ENCODE measurements at regions not wholly inside any gene's neighbourhood (a gene's known extent, or its start where the extent isn't known, plus 50 kb on each side); places are given as distances from the start of the nearest gene placed in this dataset.

DNA sequence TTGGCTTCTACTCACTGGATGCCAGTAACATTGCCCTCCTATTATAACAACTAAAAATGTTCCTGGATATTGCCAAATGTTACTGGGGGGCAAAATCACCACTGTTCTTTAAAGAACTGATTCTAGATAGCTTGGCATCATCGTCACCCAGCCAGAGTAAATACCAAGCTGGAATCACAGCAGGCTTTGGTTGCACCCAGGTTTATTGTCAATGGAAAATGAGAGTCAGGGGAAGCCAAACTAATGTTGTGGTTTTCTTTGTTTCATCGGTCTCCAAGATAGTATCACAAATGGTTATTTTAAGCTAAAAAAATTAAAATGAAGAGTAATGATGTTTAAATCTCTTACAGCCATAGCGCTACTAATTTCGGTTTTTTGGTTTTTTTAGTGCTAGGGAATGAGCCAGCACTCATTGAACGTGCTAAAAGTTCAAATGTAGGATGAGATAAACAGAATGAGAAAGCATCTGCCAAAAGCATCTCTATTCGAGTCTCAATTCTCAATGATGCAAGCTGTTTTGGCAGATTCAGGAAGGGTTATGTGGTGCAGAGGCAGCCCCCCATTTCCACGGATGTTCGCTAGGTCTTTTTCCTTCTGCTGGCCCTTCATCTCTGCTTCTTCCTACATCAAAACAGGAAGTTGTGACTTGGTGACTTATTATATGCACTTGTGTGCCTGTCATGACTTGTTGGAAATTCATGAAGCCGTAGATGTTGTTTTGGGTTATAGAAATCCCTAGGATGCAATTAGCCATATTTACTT, 558.0 kb downstream of the EBF1 start:
- ChIA-PET CTCF (ENCODE audit: low intra/inter-chr PET ratio, low total read pairs) (no interaction called here), POLR2A (no interaction called here)
- H3K27me3 ChIP-seq (ENCODE audit: control insufficient read depth in 1 of 2, insufficient read depth in 2 of 2, low read length in 2 of 2), result no peaks in the 10 kb centered on the region
- WGBS (ENCODE audit: low lambda C conversion rate), result 53% methylated on average over 9 of the region's 9 CpGs
- H2AFZ ChIP-seq (ENCODE audit: low read length), result no peak overlapping the region
- no peak overlapping the region for H3K4me2 ChIP-seq (ENCODE audit: low read depth, low read length)
- no peak for DNase-seq (ENCODE audit: low spot score)
- no peaks in the 10 kb centered on the region for H3K79me2 ChIP-seq (ENCODE audit: insufficient read depth, low read length)
- TF ChIP-seq, protein P1, sequence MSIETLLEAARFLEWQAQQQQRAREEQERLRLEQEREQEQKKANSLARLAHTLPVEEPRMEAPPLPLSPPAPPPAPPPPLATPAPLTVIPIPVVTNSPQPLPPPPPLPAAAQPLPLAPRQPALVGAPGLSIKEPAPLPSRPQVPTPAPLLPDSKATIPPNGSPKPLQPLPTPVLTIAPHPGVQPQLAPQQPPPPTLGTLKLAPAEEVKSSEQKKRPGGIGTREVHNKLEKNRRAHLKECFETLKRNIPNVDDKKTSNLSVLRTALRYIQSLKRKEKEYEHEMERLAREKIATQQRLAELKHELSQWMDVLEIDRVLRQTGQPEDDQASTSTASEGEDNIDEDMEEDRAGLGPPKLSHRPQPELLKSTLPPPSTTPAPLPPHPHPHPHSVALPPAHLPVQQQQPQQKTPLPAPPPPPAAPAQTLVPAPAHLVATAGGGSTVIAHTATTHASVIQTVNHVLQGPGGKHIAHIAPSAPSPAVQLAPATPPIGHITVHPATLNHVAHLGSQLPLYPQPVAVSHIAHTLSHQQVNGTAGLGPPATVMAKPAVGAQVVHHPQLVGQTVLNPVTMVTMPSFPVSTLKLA (IDR thresholded peaks at IDR 0.05), result no peak
- TF ChIP-seq, protein P2, sequence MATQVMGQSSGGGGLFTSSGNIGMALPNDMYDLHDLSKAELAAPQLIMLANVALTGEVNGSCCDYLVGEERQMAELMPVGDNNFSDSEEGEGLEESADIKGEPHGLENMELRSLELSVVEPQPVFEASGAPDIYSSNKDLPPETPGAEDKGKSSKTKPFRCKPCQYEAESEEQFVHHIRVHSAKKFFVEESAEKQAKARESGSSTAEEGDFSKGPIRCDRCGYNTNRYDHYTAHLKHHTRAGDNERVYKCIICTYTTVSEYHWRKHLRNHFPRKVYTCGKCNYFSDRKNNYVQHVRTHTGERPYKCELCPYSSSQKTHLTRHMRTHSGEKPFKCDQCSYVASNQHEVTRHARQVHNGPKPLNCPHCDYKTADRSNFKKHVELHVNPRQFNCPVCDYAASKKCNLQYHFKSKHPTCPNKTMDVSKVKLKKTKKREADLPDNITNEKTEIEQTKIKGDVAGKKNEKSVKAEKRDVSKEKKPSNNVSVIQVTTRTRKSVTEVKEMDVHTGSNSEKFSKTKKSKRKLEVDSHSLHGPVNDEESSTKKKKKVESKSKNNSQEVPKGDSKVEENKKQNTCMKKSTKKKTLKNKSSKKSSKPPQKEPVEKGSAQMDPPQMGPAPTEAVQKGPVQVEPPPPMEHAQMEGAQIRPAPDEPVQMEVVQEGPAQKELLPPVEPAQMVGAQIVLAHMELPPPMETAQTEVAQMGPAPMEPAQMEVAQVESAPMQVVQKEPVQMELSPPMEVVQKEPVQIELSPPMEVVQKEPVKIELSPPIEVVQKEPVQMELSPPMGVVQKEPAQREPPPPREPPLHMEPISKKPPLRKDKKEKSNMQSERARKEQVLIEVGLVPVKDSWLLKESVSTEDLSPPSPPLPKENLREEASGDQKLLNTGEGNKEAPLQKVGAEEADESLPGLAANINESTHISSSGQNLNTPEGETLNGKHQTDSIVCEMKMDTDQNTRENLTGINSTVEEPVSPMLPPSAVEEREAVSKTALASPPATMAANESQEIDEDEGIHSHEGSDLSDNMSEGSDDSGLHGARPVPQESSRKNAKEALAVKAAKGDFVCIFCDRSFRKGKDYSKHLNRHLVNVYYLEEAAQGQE (IDR thresholded peaks at IDR 0.05; ENCODE audit: borderline replicate concordance in 1 of 2, low read depth in 1 of 2, low read length in 2 of 2), result no peak
- TF ChIP-seq NCOA1 (CRISPR knock-in tag; IDR thresholded peaks at IDR 0.05) (no peak), ZNF614 (CRISPR knock-in tag; IDR thresholded peaks at IDR 0.05; ENCODE audit: borderline replicate concordance) (no peak), ZNF780A (CRISPR knock-in tag; IDR thresholded peaks at IDR 0.05) (no peak), ZNF264 (CRISPR knock-in tag; IDR thresholded peaks at IDR 0.05) (no peak), ZNF589 (CRISPR knock-in tag; conservative IDR thresholded peaks at IDR 0.05) (no peak), ZNF12 (CRISPR knock-in tag; IDR thresholded peaks at IDR 0.05) (no peak), PHF5A (CRISPR knock-in tag; IDR thresholded peaks at IDR 0.05; ENCODE audit: low read depth, unreplicated experiment) (no peak), SMYD3 (CRISPR knock-in tag; IDR thresholded peaks at IDR 0.05) (no peak), ZNF720 (CRISPR knock-in tag; IDR thresholded peaks at IDR 0.05) (no peak)
- TF ChIP-seq, protein P3, sequence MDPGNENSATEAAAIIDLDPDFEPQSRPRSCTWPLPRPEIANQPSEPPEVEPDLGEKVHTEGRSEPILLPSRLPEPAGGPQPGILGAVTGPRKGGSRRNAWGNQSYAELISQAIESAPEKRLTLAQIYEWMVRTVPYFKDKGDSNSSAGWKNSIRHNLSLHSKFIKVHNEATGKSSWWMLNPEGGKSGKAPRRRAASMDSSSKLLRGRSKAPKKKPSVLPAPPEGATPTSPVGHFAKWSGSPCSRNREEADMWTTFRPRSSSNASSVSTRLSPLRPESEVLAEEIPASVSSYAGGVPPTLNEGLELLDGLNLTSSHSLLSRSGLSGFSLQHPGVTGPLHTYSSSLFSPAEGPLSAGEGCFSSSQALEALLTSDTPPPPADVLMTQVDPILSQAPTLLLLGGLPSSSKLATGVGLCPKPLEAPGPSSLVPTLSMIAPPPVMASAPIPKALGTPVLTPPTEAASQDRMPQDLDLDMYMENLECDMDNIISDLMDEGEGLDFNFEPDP (CRISPR knock-in tag; conservative IDR thresholded peaks at IDR 0.05), result no peak
- ATAC-seq, result no peak
- H4K20me1 ChIP-seq (ENCODE audit: insufficient read depth, low read length), result no peaks in the 10 kb centered on the region
- BruUV-seq (replicated peaks), result no TSS peak
- no peak for FAIRE-seq
- no peak overlapping the region for H3K4me3 ChIP-seq (replicated peaks in 1 of 3; ENCODE audit: insufficient read depth in 1 of 3, low read depth in 2 of 3, low read length in 3 of 3)
- H3K36me3 ChIP-seq (replicated peaks in 1 of 2; ENCODE audit: control insufficient read depth in 1 of 2, insufficient read depth in 2 of 2, low read length in 2 of 2), result no peaks in the 10 kb centered on the region
- no peaks in the 10 kb centered on the region for H3K9me3 ChIP-seq (ENCODE audit: low read length)
- intact Hi-C loops (cut with micrococcal nuclease; ENCODE audit: unreplicated experiment) (no loop called here), in situ Hi-C loops (cut with HindIII; ENCODE audit: extremely low pct_ligation_motif_present, low pct_unique_long_range_greater_than_20kb) (no loop called here)
- H3K9ac ChIP-seq (ENCODE audit: insufficient read depth, low read depth, low read length), result no peak overlapping the region
- H3K4me1 ChIP-seq (ENCODE audit: insufficient read depth, low read length), result no peaks in the 10 kb centered on the region
- no peak overlapping the region for H3K27ac ChIP-seq (ENCODE audit: extremely low read length, insufficient read depth, low read length)
